Muscle of leg (tissue), 3 donors: ENCODE measurements at regions not wholly inside any gene's neighbourhood (a gene's known extent, or its start where the extent isn't known, plus 50 kb on each side); places are given as distances from the start of the nearest gene placed in this dataset.

Experiments used
- DNase-seq: peaks from one replicate; pipeline ENCODE4 v3.0.0; 2013
- H3K27ac ChIP-seq: one replicate; pipeline ENCODE4 v1.5.1; 2013; ENCODE audit warnings: mild to moderate bottlenecking, low read length, control low read depth
- H3K27me3 ChIP-seq: one replicate; pipeline ENCODE4 v1.6.1; 2013; ENCODE audit warnings: low read length; ENCODE audit not compliant: control insufficient read depth, insufficient read depth
- H3K36me3 ChIP-seq: one replicate; pipeline ENCODE4 v1.6.1; 2013; ENCODE audit warnings: low read length; ENCODE audit not compliant: control insufficient read depth, insufficient read depth
- H3K4me1 ChIP-seq: one replicate; pipeline ENCODE4 v1.6.1; 2013; ENCODE audit warnings: low read length; ENCODE audit not compliant: control insufficient read depth, insufficient read depth
- H3K4me3 ChIP-seq: one replicate; pipeline ENCODE4 v1.5.1; 2013; ENCODE audit warnings: low read length, control low read depth
- H3K9me3 ChIP-seq: replicated peaks from 2 replicates; pipeline ENCODE4 v1.6.1; 2013; ENCODE audit warnings: low read depth, low read length; ENCODE audit not compliant: control insufficient read depth
- WGBS: methylation state at CpG from one replicate; pipeline ENCODE4 v1.1.5; 2013; ENCODE audit warnings: missing lambda C conversion rate; ENCODE audit not compliant: insufficient coverage; 5-methylcytosine and 5-hydroxymethylcytosine counted together

DNA sequence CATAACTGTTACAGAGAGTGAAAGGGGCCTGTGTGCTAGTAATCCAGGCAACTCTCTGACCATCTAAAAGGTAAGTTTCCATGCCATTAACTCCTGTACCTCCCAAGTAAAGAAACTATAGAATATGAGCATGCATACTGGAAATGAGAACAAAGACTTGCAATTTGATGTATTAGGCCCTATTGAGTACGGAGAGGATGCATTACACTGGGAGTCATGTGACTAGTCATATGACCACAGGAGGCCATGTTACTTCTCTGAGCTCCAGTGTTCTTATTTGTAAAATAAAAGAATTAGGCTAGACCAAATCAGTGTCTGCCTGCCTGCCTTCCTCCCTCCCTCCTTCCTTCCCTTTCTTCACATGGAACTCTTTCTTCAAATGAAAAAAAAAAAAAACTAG, 440.1 kb upstream of the CCDC196 start:
- Histone ChIP-seq H3K4me1 (peaks cover 8% of the 10 kb centered on the region), H3K36me3 (no peaks in the 10 kb centered on the region), H3K27me3 (no peaks in the 10 kb centered on the region), H3K4me3 (no peak overlapping the region), H3K27ac (no peak overlapping the region), H3K9me3 (no peaks in the 10 kb centered on the region)
- WGBS = no CpG with 5 or more reads among the region's 1 CpG
- DNase-seq = no peak

DNA sequence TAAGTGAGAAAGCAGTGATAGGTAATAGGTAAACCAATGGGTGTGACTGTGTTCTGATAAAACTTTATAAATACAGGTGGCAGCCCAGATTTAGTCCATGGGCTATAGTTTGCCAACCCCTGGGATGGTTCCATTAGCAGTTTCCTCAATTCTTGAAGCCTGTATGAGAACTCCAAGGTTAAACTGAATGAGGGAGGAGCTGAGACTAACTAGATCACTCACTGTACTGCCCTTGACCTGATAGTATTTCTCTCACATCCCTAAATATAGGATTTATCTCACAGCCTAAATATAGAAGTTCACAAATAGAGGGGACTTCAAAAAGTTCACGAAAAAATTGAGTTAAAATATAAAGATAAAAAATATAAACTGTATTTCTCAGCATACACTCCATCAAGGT, 439.6 kb upstream of the CCDC196 start:
- Histone ChIP-seq H3K27ac (no peak overlapping the region), H3K4me3 (no peak overlapping the region), H3K27me3 (no peaks in the 10 kb centered on the region), H3K36me3 (no peaks in the 10 kb centered on the region), H3K9me3 (no peaks in the 10 kb centered on the region), H3K4me1 (peaks cover 8% of the 10 kb centered on the region)
- no CpG with 5 or more reads among the region's 1 CpG for WGBS
- DNase-seq = no peak

DNA sequence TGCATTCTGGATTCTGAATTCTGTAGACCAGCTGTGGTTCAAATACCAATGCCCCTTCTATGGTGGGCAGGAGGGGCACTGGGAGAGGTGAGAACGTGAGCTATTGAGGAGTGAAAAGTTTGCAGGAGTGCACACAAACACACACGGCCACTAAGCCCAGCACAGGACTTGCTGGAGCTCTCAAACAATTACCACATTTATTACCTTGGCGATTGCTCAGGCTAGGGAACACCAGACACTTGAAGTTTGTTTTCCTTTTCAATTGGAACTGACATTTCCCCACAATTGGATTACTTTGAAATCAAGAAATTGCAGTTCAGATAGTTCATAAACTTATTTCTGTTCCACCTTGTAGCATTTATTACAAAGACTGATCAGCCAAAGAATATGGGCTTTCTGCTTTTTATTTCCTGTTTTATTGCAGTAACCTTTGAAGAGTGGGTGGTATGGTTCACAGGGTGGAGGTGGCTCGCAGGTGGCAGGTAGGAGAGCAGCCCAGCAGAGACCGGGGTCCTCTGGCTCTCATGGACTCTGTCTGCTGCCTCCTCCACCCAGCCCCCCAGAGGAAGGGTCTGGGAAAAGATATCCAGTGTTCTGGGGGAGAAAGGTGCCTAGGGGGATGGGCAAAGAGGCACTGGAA, 429.8 kb upstream of the CCDC196 start:
- Histone ChIP-seq H3K4me3 (no peak overlapping the region), H3K9me3 (no peaks in the 10 kb centered on the region), H3K36me3 (no peaks in the 10 kb centered on the region), H3K4me1 (no peaks in the 10 kb centered on the region), H3K27me3 (no peaks in the 10 kb centered on the region), H3K27ac (no peak overlapping the region)
- 25% methylated on average over 1 of the region's 5 CpGs for WGBS
- DNase-seq = no peak

DNA sequence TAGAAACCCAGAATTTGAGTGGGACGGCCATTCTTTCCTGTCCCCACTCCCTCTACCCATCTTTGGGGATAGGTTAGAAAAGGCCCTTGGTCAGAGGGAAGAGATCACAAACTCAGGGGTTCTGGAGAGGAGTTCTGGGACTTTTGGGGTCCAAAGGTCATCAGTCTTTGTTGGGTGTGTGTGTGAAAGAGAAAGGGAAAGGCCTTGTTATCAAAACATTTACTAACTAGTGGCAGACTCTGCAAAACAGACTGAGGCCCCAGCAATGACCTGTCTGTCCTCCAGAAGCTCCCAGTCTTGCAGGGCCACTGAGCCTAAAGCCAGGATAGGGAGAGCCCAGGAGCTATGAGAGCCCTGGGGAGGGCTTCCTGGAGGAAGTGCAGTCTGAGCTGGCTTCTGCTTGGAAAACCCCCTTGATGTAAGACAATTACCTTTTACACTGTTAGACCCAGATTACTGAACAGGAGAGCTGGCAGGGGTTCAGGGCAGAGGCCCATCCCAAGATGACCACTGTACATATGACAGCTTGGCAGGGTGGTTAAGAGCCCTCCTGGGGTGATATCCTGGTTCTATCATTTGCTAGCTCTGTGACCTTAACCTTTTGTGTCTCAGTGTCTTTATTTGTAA, 429.1 kb upstream of the CCDC196 start:
- Histone ChIP-seq H3K27me3 (no peaks in the 10 kb centered on the region), H3K4me1 (no peaks in the 10 kb centered on the region), H3K36me3 (no peaks in the 10 kb centered on the region), H3K27ac (no peak overlapping the region), H3K9me3 (no peaks in the 10 kb centered on the region), H3K4me3 (no peak overlapping the region)
- no CpG with 5 or more reads among the region's 1 CpG for WGBS
- DNase-seq = no peak

DNA sequence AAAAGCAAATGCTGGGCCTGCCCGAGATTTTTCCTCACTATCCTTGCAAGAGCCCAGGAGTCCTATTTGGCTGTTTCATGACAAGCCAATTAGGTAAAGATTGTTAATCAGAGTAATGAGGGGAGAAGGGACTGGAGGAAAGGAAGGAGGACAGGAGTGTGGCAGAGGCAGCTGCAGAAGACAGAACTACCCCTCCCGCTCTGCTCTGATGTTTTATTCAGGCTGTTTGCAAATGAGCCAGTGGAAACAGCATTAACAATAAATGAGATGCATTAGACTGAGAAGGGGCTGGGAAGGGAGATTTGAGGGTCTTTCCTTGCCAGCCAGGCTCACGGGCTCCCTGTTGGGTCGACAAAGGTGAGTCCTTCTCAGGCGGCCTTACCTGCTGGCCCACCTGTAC, 421.0 kb upstream of the CCDC196 start:
- H3K4me3 ChIP-seq = no peak overlapping the region
- DNase-seq = no peak
- no peaks in the 10 kb centered on the region for H3K4me1 ChIP-seq
- no peaks in the 10 kb centered on the region for H3K27me3 ChIP-seq
- no peaks in the 10 kb centered on the region for H3K9me3 ChIP-seq
- no peak overlapping the region for H3K27ac ChIP-seq
- H3K36me3 ChIP-seq = no peaks in the 10 kb centered on the region
- 97% methylated on average over 4 of the region's 5 CpGs for WGBS

DNA sequence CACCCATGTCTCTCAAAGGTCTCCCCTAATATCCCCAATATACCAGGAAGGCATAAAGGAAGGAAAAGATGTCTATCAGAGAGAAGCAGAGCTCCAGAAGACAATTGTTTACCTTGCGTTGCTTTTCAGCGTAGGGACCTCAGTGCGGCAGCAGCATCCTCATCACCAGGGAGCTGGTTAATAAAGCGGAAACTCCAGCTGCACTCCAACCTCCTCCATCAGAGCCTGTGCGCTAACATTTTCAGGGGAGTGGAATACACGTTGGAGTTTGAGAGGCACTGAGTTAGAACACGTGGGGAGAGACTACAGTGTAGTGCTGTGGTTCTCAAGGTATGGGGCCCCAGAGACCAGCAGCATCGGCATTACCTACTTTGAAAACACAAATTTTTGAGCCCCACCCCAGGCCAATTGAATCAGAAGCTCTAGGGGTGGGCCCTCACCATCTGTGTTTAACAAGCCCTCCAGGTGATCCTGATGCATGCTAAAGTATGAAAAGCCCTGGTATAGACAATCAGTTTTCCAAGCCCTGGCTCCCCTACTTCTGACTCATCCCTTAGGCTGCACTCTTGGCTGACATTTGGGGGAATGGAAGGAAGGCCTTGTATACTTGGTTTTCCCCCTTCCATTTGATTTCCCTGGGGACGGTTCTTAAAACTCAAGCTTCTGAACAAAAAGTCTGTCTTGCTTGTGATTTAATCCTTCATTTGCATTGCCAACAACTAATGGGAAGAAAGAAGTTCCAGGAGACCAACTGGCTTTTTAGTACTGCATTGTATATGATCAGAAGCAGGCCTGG, 419.0 kb upstream of the CCDC196 start:
- Histone ChIP-seq H3K4me3 (no peak overlapping the region), H3K9me3 (no peaks in the 10 kb centered on the region), H3K36me3 (no peaks in the 10 kb centered on the region), H3K4me1 (no peaks in the 10 kb centered on the region), H3K27ac (no peak overlapping the region), H3K27me3 (no peaks in the 10 kb centered on the region)
- DNase-seq = peak; percentile 41
- WGBS = 60% methylated on average over 1 of the region's 9 CpGs

DNA sequence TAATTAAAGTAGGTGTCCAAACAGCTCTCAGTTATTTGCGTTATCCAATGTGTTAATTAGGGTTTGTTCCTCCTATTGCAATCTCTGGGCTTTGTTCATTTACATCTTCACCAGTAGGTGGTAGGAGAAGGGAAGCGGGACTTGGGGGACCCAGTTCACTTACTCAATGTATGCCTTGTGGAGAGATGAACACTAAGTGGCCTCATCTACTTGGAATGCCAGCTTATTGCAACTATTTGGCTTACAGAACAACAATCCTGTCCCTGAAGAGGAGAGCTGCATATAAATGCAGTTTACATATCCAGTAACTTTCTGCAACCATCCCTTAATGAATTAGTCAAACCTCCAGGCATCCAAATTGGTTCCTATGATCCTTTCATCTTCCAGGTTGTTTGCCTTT, 417.1 kb upstream of the CCDC196 start:
- H3K9me3 ChIP-seq = no peaks in the 10 kb centered on the region
- no peaks in the 10 kb centered on the region for H3K27me3 ChIP-seq
- no peak overlapping the region for H3K27ac ChIP-seq
- no peak for DNase-seq
- no peaks in the 10 kb centered on the region for H3K36me3 ChIP-seq
- no peaks in the 10 kb centered on the region for H3K4me1 ChIP-seq
- no CpG with 5 or more reads among the region's 2 CpGs for WGBS
- H3K4me3 ChIP-seq = no peak overlapping the region

DNA sequence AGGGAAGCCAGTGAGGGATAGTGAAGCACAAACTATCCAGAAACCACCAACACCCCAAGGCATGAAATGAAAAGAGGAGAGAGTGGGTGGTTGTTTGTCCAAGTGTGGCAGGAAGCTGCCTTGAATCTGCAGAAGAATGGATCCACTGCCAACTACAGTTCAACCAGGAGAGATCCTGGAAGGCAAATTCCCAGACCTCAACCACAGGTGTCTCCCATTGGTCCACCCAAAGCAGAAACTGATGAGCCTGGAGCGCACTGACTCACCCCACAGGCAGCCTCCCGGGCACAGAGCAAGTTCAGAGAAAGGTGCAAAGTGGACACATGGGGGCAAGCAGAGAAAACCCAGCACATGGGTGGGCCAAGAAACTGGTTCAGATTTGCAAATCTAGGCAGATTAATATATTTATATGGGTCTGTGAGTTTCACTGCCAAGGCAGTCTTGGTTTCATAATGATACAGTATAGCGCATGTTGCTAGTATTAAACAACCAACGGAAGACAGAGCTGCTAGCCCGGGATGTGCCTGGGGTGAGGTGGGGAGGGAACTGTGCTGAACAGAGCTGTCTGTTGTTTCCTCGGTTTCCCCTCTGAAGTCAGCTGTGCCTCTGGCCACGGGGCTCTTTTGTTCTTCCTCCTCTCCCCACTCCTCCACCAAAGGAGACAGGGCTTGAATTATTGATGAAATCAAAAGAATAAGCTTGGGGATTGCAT, 416.2 kb upstream of the CCDC196 start:
- no peak overlapping the region for H3K27ac ChIP-seq
- DNase-seq = no peak
- H3K36me3 ChIP-seq = no peaks in the 10 kb centered on the region
- no peaks in the 10 kb centered on the region for H3K27me3 ChIP-seq
- no peaks in the 10 kb centered on the region for H3K4me1 ChIP-seq
- no peaks in the 10 kb centered on the region for H3K9me3 ChIP-seq
- WGBS = 100% methylated on average over 1 of the region's 7 CpGs
- H3K4me3 ChIP-seq = no peak overlapping the region

DNA sequence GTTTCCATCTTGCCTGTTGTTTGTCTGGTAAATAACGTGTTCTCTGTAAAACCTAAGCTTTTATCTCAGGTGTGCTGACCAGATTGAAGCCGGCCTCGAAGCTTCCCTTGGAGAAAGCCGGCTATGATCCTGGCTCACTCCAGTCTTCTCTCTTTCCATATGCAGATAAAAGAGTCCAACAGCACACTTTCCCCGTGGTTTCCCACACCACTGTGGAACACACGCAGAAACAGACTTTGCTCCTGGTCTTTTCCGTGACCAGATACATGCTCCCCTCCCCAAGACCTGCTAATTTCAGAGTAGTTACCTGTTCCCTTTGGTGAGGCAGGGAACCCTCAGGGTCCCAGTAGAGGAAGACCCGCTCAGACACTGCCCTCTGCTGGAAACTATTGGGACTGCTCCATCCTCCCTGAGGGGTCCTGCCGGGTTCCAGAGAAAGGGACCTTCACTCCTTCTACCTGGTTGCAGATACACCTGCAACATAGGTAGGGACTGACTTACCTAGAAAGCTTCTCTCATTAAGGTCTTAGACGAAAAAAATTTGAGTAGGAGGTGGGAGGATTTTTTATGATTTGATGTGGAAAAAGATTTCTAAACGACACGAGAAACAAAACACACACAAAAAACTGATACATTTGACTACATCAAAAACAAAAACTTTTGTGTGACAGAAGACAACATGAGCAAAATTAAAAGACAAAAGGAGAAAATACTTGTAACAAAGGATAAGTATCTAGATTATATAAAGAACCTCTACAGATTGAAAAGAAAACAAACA, 415.4 kb upstream of the CCDC196 start:
- H3K4me1 ChIP-seq = no peaks in the 10 kb centered on the region

More for the DNA sequence above, 415.4 kb upstream of the CCDC196 start:
- Histone ChIP-seq H3K36me3 (no peaks in the 10 kb centered on the region), H3K4me3 (no peak overlapping the region), H3K27ac (no peak overlapping the region), H3K9me3 (no peaks in the 10 kb centered on the region), H3K27me3 (no peaks in the 10 kb centered on the region)
- no peak for DNase-seq
- WGBS = 61% methylated on average over 8 of the region's 12 CpGs
